HEK293 (cell line): ENCODE measurements at regions not wholly inside any gene's neighbourhood (a gene's known extent, or its start where the extent isn't known, plus 50 kb on each side); places are given as distances from the start of the nearest gene placed in this dataset.

Experiments used
- CTCF ChIA-PET: fragments of 350-600 bp; formaldehyde crosslinking; extraction: SDS; loops from one replicate; lab custom pipeline; 2021; ENCODE audit warnings: antibody characterized with exemption; lab: Yijun Ruan, JAX
- POLR2A ChIA-PET: fragments of 300-600 bp; formaldehyde crosslinking; extraction: SDS; loops from one replicate; lab custom pipeline; 2020; ENCODE audit warnings: antibody characterized with exemption, inconsistent platforms; lab: Yijun Ruan, JAX
- H3K27ac ChIP-seq: fragments of 200-500 bp; sonication (Bioruptor generic); 2 replicates; pipeline ENCODE4 v1.5.1; 2014; ENCODE audit warnings: low read depth, low read length, control low read depth, inconsistent platforms; ENCODE audit errors: extremely low read depth
- H3K36me3 ChIP-seq, 2 experiments: fragments of 200-500 bp in 1 of 2; sonication (Bioruptor generic) in 1 of 2; 1 replicate in 1 of 2; 2 replicates in 1 of 2; pipeline ENCODE4 v1.5.1; 2014 to 2017; ENCODE audit warnings: inconsistent platforms in 2 of 2, low read length in 2 of 2; ENCODE audit not compliant: control insufficient read depth in 2 of 2, insufficient read depth in 1 of 2
- H3K4me1 ChIP-seq: fragments of 200-500 bp; sonication (Bioruptor generic); 2 replicates; pipeline ENCODE4 v1.5.1; 2014; ENCODE audit warnings: mild to moderate bottlenecking, low read length, inconsistent platforms; ENCODE audit not compliant: control insufficient read depth, insufficient read depth
- H3K4me3 ChIP-seq: 2 replicates; pipeline ENCODE4 v1.5.1; 2011; ENCODE audit warnings: low read depth, mild to moderate bottlenecking, control low read depth, low read length, moderate library complexity
- H3K9me3 ChIP-seq: fragments of 200-500 bp; sonication (Bioruptor generic); 2 replicates; pipeline ENCODE4 v1.5.1; 2014; ENCODE audit warnings: low read depth, low read length, inconsistent platforms; ENCODE audit not compliant: control insufficient read depth, insufficient read depth
- HOXD13 ChIP-seq: sonication (generic); formaldehyde crosslinking; IDR thresholded peaks from 2 replicates; pipeline ENCODE4 v1.8.0; 2022; ENCODE audit warnings: missing genetic modification reagents, borderline replicate concordance
- INSM2 ChIP-seq: fragments of 450-650 bp; formaldehyde crosslinking; IDR thresholded peaks from 2 replicates; pipeline ENCODE4 v1.5.1; 2016; ENCODE audit warnings: missing biosample characterization, missing genetic modification characterization
- OVOL3 ChIP-seq: fragments of 450-650 bp; formaldehyde crosslinking; IDR thresholded peaks from 2 replicates; pipeline ENCODE4 v1.5.1; 2016; ENCODE audit warnings: missing biosample characterization, missing genetic modification characterization
- PRDM6 ChIP-seq: fragments of 450-650 bp; formaldehyde crosslinking; IDR thresholded peaks from 2 replicates; pipeline ENCODE4 v1.5.1; 2017; ENCODE audit warnings: missing biosample characterization, missing genetic modification characterization
- REPIN1 ChIP-seq: fragments of 450-650 bp; formaldehyde crosslinking; IDR thresholded peaks from 2 replicates; pipeline ENCODE4 v1.5.1; 2017; ENCODE audit warnings: missing biosample characterization, missing genetic modification characterization, low read depth
- SCRT1 ChIP-seq: fragments of 450-650 bp; formaldehyde crosslinking; IDR thresholded peaks from 2 replicates; pipeline ENCODE4 v1.5.1; 2016; ENCODE audit warnings: missing biosample characterization, missing genetic modification characterization, borderline replicate concordance
- SCRT2 ChIP-seq: fragments of 450-650 bp; formaldehyde crosslinking; IDR thresholded peaks from 2 replicates; pipeline ENCODE4 v1.5.1; 2016; ENCODE audit warnings: missing biosample characterization, missing genetic modification characterization
- TRIM28 ChIP-seq: IDR thresholded peaks from 2 replicates; pipeline ENCODE4 v1.6.1; 2011; ENCODE audit warnings: low read length, control low read depth, borderline replicate concordance
- ZFP41 ChIP-seq: fragments of 450-650 bp; formaldehyde crosslinking; IDR thresholded peaks from 2 replicates; pipeline ENCODE4 v1.5.1; 2016; ENCODE audit warnings: missing biosample characterization, missing genetic modification characterization, borderline replicate concordance
- ZNF19 ChIP-seq: fragments of 450-650 bp; formaldehyde crosslinking; IDR thresholded peaks from 2 replicates; pipeline ENCODE4; 2016; ENCODE audit warnings: missing biosample characterization, missing genetic modification characterization, low read depth
- ZNF26 ChIP-seq: fragments of 450-650 bp; formaldehyde crosslinking; IDR thresholded peaks from 2 replicates; pipeline ENCODE4 v1.5.1; 2016; ENCODE audit warnings: missing biosample characterization, missing genetic modification characterization
- ZNF366 ChIP-seq: fragments of 450-650 bp; formaldehyde crosslinking; conservative IDR thresholded peaks from 2 replicates; pipeline ENCODE4 v1.5.1; 2016; ENCODE audit warnings: missing biosample characterization, missing genetic modification characterization
- ZNF521 ChIP-seq: fragments of 450-650 bp; formaldehyde crosslinking; IDR thresholded peaks from 2 replicates; pipeline ENCODE4 v1.5.1; 2017; ENCODE audit warnings: missing biosample characterization, mild to moderate bottlenecking, missing genetic modification characterization
- ZNF555 ChIP-seq: fragments of 450-650 bp; formaldehyde crosslinking; conservative IDR thresholded peaks from 2 replicates; pipeline ENCODE4 v1.5.1; 2017; ENCODE audit warnings: missing biosample characterization, mild to moderate bottlenecking, missing genetic modification characterization, inconsistent platforms
- ZNF600 ChIP-seq: fragments of 450-650 bp; formaldehyde crosslinking; IDR thresholded peaks from 2 replicates; pipeline ENCODE4 v1.5.1; 2016; ENCODE audit warnings: missing biosample characterization, missing genetic modification characterization
- ZNF658 ChIP-seq: fragments of 450-650 bp; formaldehyde crosslinking; IDR thresholded peaks from 2 replicates; pipeline ENCODE4; 2016; ENCODE audit warnings: missing biosample characterization, missing genetic modification characterization
- ZNF768 ChIP-seq: fragments of 450-650 bp; formaldehyde crosslinking; IDR thresholded peaks from 2 replicates; pipeline ENCODE4 v1.5.1; 2018; ENCODE audit warnings: missing biosample characterization, mild to moderate bottlenecking, missing genetic modification characterization
- ZNF792 ChIP-seq: fragments of 450-650 bp; formaldehyde crosslinking; IDR thresholded peaks from 2 replicates; pipeline ENCODE4 v1.5.1; 2016; ENCODE audit warnings: missing biosample characterization, missing genetic modification characterization
- ZSCAN4 ChIP-seq: fragments of 450-650 bp; formaldehyde crosslinking; IDR thresholded peaks from 2 replicates; pipeline ENCODE4 v1.5.1; 2017; ENCODE audit warnings: missing biosample characterization, missing genetic modification characterization

DNA sequence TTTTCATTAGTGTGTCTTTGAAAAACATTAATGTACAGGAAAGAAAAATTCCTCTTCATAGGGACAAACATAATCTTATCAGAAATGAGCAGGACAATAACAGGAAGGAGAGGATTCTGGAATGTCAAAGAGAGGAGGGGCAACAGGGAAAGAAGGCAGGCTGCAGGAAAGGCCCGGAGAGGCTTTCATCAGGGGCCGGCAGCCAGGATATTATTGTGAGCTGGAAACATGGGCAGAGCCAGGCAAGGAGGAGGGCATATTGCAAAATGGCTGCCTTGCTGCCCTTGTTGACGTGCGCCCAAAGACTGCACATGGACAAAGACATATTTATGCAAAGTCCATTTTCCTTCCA is 433.7 kb downstream of the ETS1 start:
- no peak overlapping the region for H3K4me3 ChIP-seq
- TF ChIP-seq PRDM6 (no peak), ZNF658 (no peak), ZNF26 (tag by site-specific recombination) (no peak), ZNF555 (tag by site-specific recombination) (no peak), ZNF600 (tag by site-specific recombination) (no peak), ZSCAN4 (tag by site-specific recombination) (no peak), ZNF792 (tag by site-specific recombination) (no peak), HOXD13 (no peak)
- CTCF ChIA-PET = interaction anchor here (0.6 to 1.1 kb wide), 2 partner anchors 14 to 124 kb away, joined by 3 to 4 read pairs; no protein-coding TSS in a partner anchor
- H3K9me3 ChIP-seq = no peaks in the 10 kb centered on the region
- H3K36me3 ChIP-seq = no peaks in the 10 kb centered on the region
- POLR2A ChIA-PET = no interaction called here
- no peaks in the 10 kb centered on the region for H3K4me1 ChIP-seq
- H3K27ac ChIP-seq = no peak overlapping the region

GRCh38 chr11:128152796-128153696 is 434.3 kb downstream of the ETS1 start:
- POLR2A ChIA-PET = no interaction called here
- no peaks in the 10 kb centered on the region for H3K36me3 ChIP-seq
- H3K27ac ChIP-seq = no peak overlapping the region
- CTCF ChIA-PET = no interaction called here
- no peaks in the 10 kb centered on the region for H3K4me1 ChIP-seq
- H3K4me3 ChIP-seq = no peak overlapping the region
- no peaks in the 10 kb centered on the region for H3K9me3 ChIP-seq
- TF ChIP-seq SCRT2 (tag by site-specific recombination) (no peak), ZNF521 (tag by site-specific recombination) (no peak), SCRT1 (tag by site-specific recombination) (no peak), OVOL3 (no peak), ZNF366 (tag by site-specific recombination) (peak; percentile 56; the same call in 1 of the 2 replicates), ZFP41 (tag by site-specific recombination) (no peak), ZNF19 (tag by site-specific recombination) (no peak)
- TF ChIP-seq, all 188 proteins: peak for 1

DNA sequence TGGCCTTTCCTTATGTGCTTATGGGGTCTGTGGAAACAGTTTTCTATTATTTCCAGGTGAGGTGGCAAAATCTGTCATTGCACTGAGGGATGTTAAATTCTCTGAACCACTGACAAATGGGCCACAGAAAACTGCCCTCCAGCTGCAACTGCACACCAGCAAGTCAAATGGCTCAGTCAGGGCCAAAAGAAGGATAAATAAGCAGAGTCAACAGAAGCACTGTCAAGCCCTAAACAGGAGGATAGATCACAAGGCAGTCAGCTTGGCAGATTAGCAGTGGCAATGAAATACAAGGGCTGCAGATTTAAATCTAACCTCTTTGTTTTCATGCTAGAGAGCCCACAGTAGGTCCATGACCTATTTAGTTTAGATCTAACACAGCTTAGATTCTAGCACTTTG is 435.6 kb downstream of the ETS1 start:
- Histone ChIP-seq H3K36me3 (no peaks in the 10 kb centered on the region), H3K4me3 (no peak overlapping the region), H3K9me3 (no peaks in the 10 kb centered on the region), H3K4me1 (peaks cover 4% of the 10 kb centered on the region; the same call in 1 of the 2 replicates), H3K27ac (no peak overlapping the region)
- POLR2A ChIA-PET = no interaction called here
- CTCF ChIA-PET = interaction anchor here (0.5 to 2.0 kb wide), 3 partner anchors 8 to 966 kb away, joined by 3 to 8 read pairs (median 4); no protein-coding TSS in a partner anchor
- TF ChIP-seq REPIN1 (tag by site-specific recombination) (no peak), ZFP41 (tag by site-specific recombination) (no peak), ZNF768 (tag by site-specific recombination) (no peak), ZSCAN4 (tag by site-specific recombination) (no peak), TRIM28 (no peak), ZNF26 (tag by site-specific recombination) (no peak), INSM2 (tag by site-specific recombination) (no peak), ZNF366 (tag by site-specific recombination) (no peak)
